GM19328 (cell line): ENCODE measurements at regions not wholly inside any gene's neighbourhood (a gene's known extent, or its start where the extent isn't known, plus 50 kb on each side); places are given as distances from the start of the nearest gene placed in this dataset.

Experiments used
- ATAC-seq: cut with Tn5 transposase; IDR thresholded peaks from one replicate; pipeline ENCODE4 v1.9.1; 2021; ENCODE audit warnings: mild to moderate bottlenecking, moderate library complexity; ENCODE audit not compliant: unreplicated experiment

GRCh38 chr3:159165961-159166360, 364.1 kb downstream of the MFSD1 start:
- no peak for ATAC-seq

- no peak for ATAC-seq
Observed at GRCh38 chr3:159166899-159167586, 365.2 kb downstream of the MFSD1 start.

- no peak for ATAC-seq
Observed at GRCh38 chr3:159168788-159169187, 366.9 kb downstream of the MFSD1 start.

- no peak for ATAC-seq
Observed at GRCh38 chr3:159169828-159170227, 368.0 kb downstream of the MFSD1 start.

GRCh38 chr3:159170436-159171003, 368.7 kb downstream of the MFSD1 start:
- no peak for ATAC-seq

GRCh38 chr3:159171333-159171732, 369.5 kb downstream of the MFSD1 start:
- no peak for ATAC-seq

GRCh38 chr3:159172473-159172872, 370.6 kb downstream of the MFSD1 start:
- no peak for ATAC-seq

GRCh38 chr3:159174715-159175692, 373.1 kb downstream of the MFSD1 start:
- ATAC-seq, result no peak

- no peak for ATAC-seq
Observed at GRCh38 chr3:159178209-159178897, 376.5 kb downstream of the MFSD1 start.

GRCh38 chr3:159182961-159183360, 381.1 kb downstream of the MFSD1 start:
- no peak for ATAC-seq

- peak; percentile 71 for ATAC-seq
Observed at GRCh38 chr3:159185443-159186050, 383.7 kb downstream of the MFSD1 start.

- peak; percentile 54 for ATAC-seq
Observed at GRCh38 chr3:159186581-159186980, 384.7 kb downstream of the MFSD1 start.

GRCh38 chr3:159187232-159187631, 385.4 kb downstream of the MFSD1 start:
- ATAC-seq, result no peak

GRCh38 chr3:159187706-159188105, 385.9 kb downstream of the MFSD1 start:
- no peak for ATAC-seq

- ATAC-seq, result no peak
Observed at GRCh38 chr3:159189994-159190669, 388.3 kb downstream of the MFSD1 start.

GRCh38 chr3:159191447-159191846, 389.6 kb downstream of the MFSD1 start:
- ATAC-seq, result no peak

- ATAC-seq, result no peak
Observed at GRCh38 chr3:159196359-159196758, 394.5 kb downstream of the MFSD1 start.

GRCh38 chr3:159200176-159200575, 398.3 kb downstream of the MFSD1 start:
- ATAC-seq, result no peak

- no peak for ATAC-seq
Observed at GRCh38 chr3:159208050-159208449, 406.2 kb downstream of the MFSD1 start.

GRCh38 chr3:159209459-159209858, 407.6 kb downstream of the MFSD1 start:
- ATAC-seq, result no peak
